Brain pericyte (primary cell): ENCODE measurements at regions not wholly inside any gene's neighbourhood (a gene's known extent, or its start where the extent isn't known, plus 50 kb on each side); places are given as distances from the start of the nearest gene placed in this dataset.
"Not testable (repeated sequence)": the region's sequence is repeated elsewhere in the genome, so short reads cannot be mapped to it uniquely, and the experiment has no call there.

ENCODE experiments used
- DNase-seq: peaks from one replicate; pipeline ENCODE4 v3.0.0-alpha.2; 2012; ENCODE audit warnings: low read depth, low spot score

DNA sequence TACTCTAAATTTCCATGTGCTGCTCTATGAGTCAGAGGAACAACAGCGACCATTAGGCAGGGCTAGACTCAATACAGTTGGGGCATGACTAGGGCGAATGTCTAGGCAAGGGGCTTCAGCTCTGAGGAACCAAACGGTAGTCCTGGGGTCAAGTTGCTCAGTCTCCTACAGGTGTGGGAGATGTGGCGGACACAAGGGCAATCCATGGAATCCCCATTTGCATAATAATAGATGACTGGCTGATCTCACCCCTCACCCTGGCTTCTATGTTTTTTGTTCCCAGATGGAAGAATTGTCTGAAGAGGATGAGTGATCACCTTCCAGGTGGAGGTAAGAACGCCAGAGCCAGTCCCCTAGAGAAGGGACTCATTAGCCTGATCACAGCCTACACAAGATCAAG is 1048.2 kb upstream of the MIR17HG start:
- DNase-seq: no peak

- DNase-seq: no peak
Observed at GRCh38 chr13:90300015-90300414, 1047.5 kb upstream of the MIR17HG start.

GRCh38 chr13:90302107-90302506 is 1045.4 kb upstream of the MIR17HG start:
- DNase-seq: no peak

DNA sequence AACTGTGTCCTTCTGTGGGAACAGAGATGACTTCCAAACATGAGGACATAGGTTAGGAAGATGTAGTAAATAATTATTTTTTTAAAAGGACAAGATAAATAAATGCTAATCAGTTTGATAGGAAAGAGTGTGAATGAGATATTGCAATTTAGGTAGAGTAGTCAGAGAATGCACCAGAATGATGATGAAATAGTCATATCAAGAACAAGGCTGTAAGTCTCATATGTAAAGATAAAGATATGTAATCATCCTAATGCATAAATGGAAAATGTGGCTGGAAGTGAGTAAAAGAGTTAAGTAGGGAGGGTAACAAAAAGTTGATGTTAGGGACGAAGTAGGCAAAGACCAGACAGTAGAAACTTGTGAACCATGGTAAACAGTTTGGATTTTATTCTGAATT is 1041.7 kb upstream of the MIR17HG start:
- DNase-seq: no peak

GRCh38 chr13:90307136-90307535 is 1040.4 kb upstream of the MIR17HG start:
- no peak for DNase-seq

GRCh38 chr13:90308249-90308648 is 1039.2 kb upstream of the MIR17HG start:
- no peak for DNase-seq

GRCh38 chr13:90311929-90312328 is 1035.6 kb upstream of the MIR17HG start:
- no peak for DNase-seq

DNA sequence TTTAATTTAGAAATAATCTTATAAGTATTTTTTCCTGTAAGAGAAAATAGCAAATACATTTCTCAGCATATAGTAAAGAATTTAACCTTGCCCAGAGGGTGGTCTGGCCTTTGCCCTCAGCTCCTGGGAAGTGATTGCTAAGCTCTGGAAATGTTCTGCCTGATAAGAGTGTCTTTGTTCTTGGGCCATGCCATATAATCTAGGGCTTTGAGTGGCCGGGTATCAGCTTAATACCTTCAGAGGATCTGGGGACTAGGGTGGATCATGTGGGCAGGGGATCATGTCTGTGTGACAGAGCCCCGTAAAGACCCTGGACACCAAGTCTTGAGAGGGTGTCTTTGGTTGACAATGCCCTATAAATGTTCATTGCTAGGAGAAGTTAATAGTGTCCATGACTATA is 1032.4 kb upstream of the MIR17HG start:
- DNase-seq: no peak

GRCh38 chr13:90320664-90321063 is 1026.8 kb upstream of the MIR17HG start:
- no peak for DNase-seq

DNA sequence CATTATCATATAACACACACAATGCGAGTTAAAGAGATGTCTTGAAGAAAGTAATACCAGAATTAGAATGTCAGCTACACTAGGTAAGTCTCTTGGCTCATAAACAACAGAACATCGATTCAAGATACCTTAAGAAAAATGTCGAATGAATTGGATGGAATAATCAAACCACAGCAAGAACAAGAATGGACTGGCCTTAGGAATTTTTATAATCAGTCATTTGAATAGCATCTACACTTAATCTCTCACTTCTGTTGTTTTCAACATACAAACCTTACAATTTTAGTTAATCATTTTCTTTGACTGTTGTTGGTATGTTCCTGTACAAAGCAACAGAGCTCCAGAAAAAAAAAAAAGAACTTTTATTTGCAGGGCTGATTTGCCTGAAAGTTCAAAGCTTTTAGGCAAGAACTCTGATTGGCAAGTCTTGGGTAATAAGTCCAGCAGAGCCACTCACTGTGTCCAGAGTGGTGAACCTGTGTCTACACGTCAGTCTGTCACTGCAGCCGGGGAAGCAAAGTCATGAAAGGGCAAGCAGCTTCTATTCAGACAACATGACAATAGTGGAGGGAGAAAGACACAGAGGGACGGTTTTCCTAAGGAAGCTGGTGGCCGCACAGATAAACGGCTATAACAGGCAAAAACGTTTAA is 1026.1 kb upstream of the MIR17HG start:
- no peak for DNase-seq

GRCh38 chr13:90329641-90330040 is 1017.8 kb upstream of the MIR17HG start:
- no peak for DNase-seq

DNA sequence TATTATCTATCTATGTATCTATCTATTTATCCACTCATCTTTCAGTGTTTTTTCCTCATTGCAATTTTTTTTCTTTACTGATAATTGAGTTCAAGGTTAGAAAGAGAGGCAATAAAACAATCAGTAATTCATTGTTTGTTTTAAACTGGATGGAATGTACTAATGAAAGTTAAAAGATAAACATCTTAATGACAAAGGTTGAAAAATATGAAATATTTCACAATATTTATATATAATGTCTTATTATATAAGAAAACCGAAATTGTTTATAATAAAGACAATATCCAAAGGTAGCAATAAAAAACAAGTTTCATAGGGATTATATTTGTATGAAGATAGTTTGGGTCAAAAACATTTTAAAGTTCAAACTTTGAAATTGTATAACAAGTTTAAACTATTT is 1015.5 kb upstream of the MIR17HG start:
- no peak for DNase-seq

- no peak for DNase-seq
Observed at GRCh38 chr13:90336507-90336906, 1011.0 kb upstream of the MIR17HG start.

GRCh38 chr13:90341348-90341747 is 1006.1 kb upstream of the MIR17HG start:
- not testable (repeated sequence) for DNase-seq

- DNase-seq: not testable (repeated sequence)
Observed at GRCh38 chr13:90348477-90349136, 998.9 kb upstream of the MIR17HG start.

- no peak for DNase-seq
Observed at GRCh38 chr13:90352763-90353162, 994.7 kb upstream of the MIR17HG start.

GRCh38 chr13:90355162-90355751 is 992.2 kb upstream of the MIR17HG start:
- no peak for DNase-seq

DNA sequence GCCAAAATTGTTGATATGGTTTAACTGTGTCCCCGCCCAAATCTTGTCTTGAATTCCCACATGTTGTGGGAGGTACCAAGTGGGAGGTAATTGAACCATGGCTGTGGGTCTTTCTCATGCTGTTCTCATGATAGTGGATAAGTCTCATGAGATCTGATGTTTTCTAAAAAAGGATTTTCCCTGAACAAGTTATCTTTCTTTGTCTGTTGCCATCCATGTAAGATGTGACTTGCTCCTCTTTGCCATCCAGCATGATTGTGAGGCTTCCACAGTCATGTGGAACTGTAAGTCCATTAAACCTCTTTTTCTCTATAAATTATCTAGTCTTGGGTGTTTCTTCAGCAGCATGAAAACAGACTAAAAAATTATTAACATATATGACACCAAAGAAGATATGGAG is 986.7 kb upstream of the MIR17HG start:
- DNase-seq: no peak

- DNase-seq: no peak
Observed at GRCh38 chr13:90362707-90363106, 984.8 kb upstream of the MIR17HG start.

GRCh38 chr13:90365130-90365529 is 982.4 kb upstream of the MIR17HG start:
- DNase-seq: no peak

GRCh38 chr13:90374168-90374567 is 973.3 kb upstream of the MIR17HG start:
- no peak for DNase-seq

GRCh38 chr13:90375851-90376250 is 971.6 kb upstream of the MIR17HG start:
- no peak for DNase-seq

DNA sequence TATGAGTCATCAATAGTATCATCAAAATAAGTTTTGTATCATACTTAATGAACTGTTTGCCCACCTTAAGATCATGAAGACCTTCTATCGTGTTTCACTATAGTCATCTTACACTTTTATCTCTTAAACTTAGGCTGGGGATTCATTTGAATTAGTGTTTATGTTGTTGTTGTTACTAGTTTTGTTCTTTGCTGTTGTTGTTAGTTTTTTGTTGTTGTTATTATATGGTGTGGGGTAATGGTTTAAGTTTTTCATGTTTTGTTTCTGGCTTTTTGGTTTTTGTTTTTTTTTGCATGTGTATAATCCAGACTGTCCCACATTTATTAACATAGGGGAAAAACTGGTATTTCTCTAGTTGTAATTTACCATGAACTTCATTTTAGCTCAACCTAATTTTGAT is 965.1 kb upstream of the MIR17HG start:
- DNase-seq: no peak
